ENCODE measurements at regions not wholly inside any gene's neighbourhood (a gene's known extent, or its start where the extent isn't known, plus 50 kb on each side); places are given as distances from the start of the nearest gene placed in this dataset.

- ATAC-seq = no peak
- no TSS peak for BruUV-seq (replicated peaks)
- Histone ChIP-seq H3K27ac (ENCODE audit: control insufficient read depth, insufficient read depth) (no peak overlapping the region), H3K79me2 (ENCODE audit: control insufficient read depth, insufficient read depth, low read length) (no peaks in the 10 kb centered on the region), H3K4me2 (ENCODE audit: control insufficient read depth, insufficient read depth) (no peak overlapping the region), H3K36me3 (ENCODE audit: control insufficient read depth in 2 of 2, insufficient read depth in 2 of 2, low read length in 1 of 2) (no peaks in the 10 kb centered on the region), H3K9me3 (replicated peaks; ENCODE audit: control insufficient read depth, insufficient read depth, low read length) (no peaks in the 10 kb centered on the region), H3K27me3 (replicated peaks in 1 of 2; ENCODE audit: control insufficient read depth in 2 of 2, insufficient read depth in 2 of 2, low read length in 1 of 2) (0 out of 4 replicates have a peak, but pooled peaks cover 0 to 4% of the 10 kb centered on the region in 2 experiments), H3K4me1 (ENCODE audit: control insufficient read depth, insufficient read depth, low read length) (no peaks in the 10 kb centered on the region), H3K4me3 (no peak overlapping the region), H4K20me1 (ENCODE audit: control insufficient read depth, insufficient read depth) (no peaks in the 10 kb centered on the region), H3K9ac (ENCODE audit: control insufficient read depth, insufficient read depth, low read length) (no peak overlapping the region), H2AFZ (ENCODE audit: control insufficient read depth, low read depth, low read length) (no peak overlapping the region)
- TF ChIP-seq SRF (IDR thresholded peaks at IDR 0.05; ENCODE audit: low read depth in 2 of 2, low read length in 2 of 2) = no peak
- no peak for TF ChIP-seq SMAD1 (IDR thresholded peaks at IDR 0.05; ENCODE audit: low read depth, partially characterized antibody)
- no peak for TF ChIP-seq GATAD2B (conservative IDR thresholded peaks at IDR 0.05; ENCODE audit: low read depth)
- no peak for TF ChIP-seq TCF12 (IDR thresholded peaks at IDR 0.05; ENCODE audit: low read depth, low read length)
- no peak for TF ChIP-seq DPF2 (IDR thresholded peaks at IDR 0.05)
- TF ChIP-seq, protein P1, sequence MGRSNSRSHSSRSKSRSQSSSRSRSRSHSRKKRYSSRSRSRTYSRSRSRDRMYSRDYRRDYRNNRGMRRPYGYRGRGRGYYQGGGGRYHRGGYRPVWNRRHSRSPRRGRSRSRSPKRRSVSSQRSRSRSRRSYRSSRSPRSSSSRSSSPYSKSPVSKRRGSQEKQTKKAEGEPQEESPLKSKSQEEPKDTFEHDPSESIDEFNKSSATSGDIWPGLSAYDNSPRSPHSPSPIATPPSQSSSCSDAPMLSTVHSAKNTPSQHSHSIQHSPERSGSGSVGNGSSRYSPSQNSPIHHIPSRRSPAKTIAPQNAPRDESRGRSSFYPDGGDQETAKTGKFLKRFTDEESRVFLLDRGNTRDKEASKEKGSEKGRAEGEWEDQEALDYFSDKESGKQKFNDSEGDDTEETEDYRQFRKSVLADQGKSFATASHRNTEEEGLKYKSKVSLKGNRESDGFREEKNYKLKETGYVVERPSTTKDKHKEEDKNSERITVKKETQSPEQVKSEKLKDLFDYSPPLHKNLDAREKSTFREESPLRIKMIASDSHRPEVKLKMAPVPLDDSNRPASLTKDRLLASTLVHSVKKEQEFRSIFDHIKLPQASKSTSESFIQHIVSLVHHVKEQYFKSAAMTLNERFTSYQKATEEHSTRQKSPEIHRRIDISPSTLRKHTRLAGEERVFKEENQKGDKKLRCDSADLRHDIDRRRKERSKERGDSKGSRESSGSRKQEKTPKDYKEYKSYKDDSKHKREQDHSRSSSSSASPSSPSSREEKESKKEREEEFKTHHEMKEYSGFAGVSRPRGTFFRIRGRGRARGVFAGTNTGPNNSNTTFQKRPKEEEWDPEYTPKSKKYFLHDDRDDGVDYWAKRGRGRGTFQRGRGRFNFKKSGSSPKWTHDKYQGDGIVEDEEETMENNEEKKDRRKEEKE (IDR thresholded peaks at IDR 0.05) = no peak
- TF ChIP-seq KLF5 (IDR thresholded peaks at IDR 0.05; ENCODE audit: partially characterized antibody) = no peak
- ChIA-PET CTCF (interaction anchor here (0.6 to 0.8 kb wide), 2 partner anchors 13 to 1613 kb away, joined by 3 read pairs; no protein-coding TSS in a partner anchor), RAD21 (ENCODE audit: unreplicated experiment) (no interaction called here), POLR2A (interaction anchor here (0.6 to 0.8 kb wide), 3 partner anchors 14 to 636 kb away, joined by 3 to 4 read pairs (median 3); no protein-coding TSS in a partner anchor), SMC1A (ENCODE audit: uncharacterized antibody, unreplicated experiment) (interaction anchor here (0.6 to 1.0 kb wide), 2 partner anchors 37 to 523 kb away, joined by 3 to 5 read pairs; no protein-coding TSS in a partner anchor)
- no peak for FAIRE-seq
- no peak for DNase-seq (ENCODE audit: low read depth, low spot score)
- in situ Hi-C loops (cut with MboI) (no loop called here), intact Hi-C loops (cut with micrococcal nuclease; ENCODE audit: unreplicated experiment) (no loop called here)
Measured at GRCh38 chr18:51442012-51442411, 244.5 kb upstream of the MEX3C start.

All from GM12878 (cell line).